Smooth muscle cell (in vitro differentiated cells): ENCODE measurements at regions not wholly inside any gene's neighbourhood (a gene's known extent, or its start where the extent isn't known, plus 50 kb on each side); places are given as distances from the start of the nearest gene placed in this dataset.

Experiments used
- DNase-seq: peaks from one replicate; lab custom pipeline; 2025; ENCODE audit not compliant: unreplicated experiment; lab: John Stamatoyannopoulos, UW
- H2AFZ ChIP-seq: fragments of 200-600 bp; sonication (generic); 2 replicates; pipeline ENCODE4 v1.6.0; 2016; ENCODE audit warnings: antibody characterized with exemption, low read depth, mild to moderate bottlenecking
- H3F3A ChIP-seq: fragments of 200-600 bp; sonication (generic); 2 replicates; pipeline ENCODE4 v1.6.0; 2017; ENCODE audit warnings: antibody characterized with exemption, low read depth
- H3K27ac ChIP-seq: fragments of 200-600 bp; sonication (generic); 2 replicates; pipeline ENCODE4 v1.5.1; 2016; ENCODE audit warnings: low read depth, mild to moderate bottlenecking
- H3K27me3 ChIP-seq: fragments of 200-600 bp; sonication (generic); 2 replicates; pipeline ENCODE4 v1.6.1; 2016; ENCODE audit warnings: low read depth, mild to moderate bottlenecking
- H3K36me3 ChIP-seq: fragments of 200-600 bp; sonication (generic); 2 replicates; pipeline ENCODE4 v1.5.1; 2016; ENCODE audit warnings: low read depth
- H3K4me1 ChIP-seq: fragments of 200-600 bp; sonication (generic); 2 replicates; pipeline ENCODE4 v1.5.1; 2016; ENCODE audit warnings: low read depth
- H3K4me2 ChIP-seq: fragments of 200-600 bp; sonication (generic); 2 replicates; pipeline ENCODE4 v1.6.0; 2016; ENCODE audit warnings: mild to moderate bottlenecking
- H3K4me3 ChIP-seq: fragments of 200-600 bp; sonication (generic); 2 replicates; pipeline ENCODE4 v1.5.1; 2016; ENCODE audit warnings: mild to moderate bottlenecking
- H3K79me2 ChIP-seq: fragments of 200-600 bp; sonication (generic); 2 replicates; pipeline ENCODE4 v1.6.0; 2016; ENCODE audit warnings: low read depth, mild to moderate bottlenecking
- H3K9ac ChIP-seq: fragments of 200-600 bp; sonication (generic); 2 replicates; pipeline ENCODE4 v1.6.0; 2016; ENCODE audit warnings: low read depth
- H3K9me3 ChIP-seq: fragments of 200-600 bp; sonication (generic); replicated peaks from 2 replicates; pipeline ENCODE4 v1.5.1; 2016; ENCODE audit warnings: low read depth
- H4K20me1 ChIP-seq: fragments of 200-600 bp; sonication (generic); 2 replicates; pipeline ENCODE4 v1.6.0; 2016; ENCODE audit warnings: low read depth
- CTCF ChIP-seq: fragments of 200-600 bp; sonication (generic); IDR thresholded peaks from 2 replicates; pipeline ENCODE4 v1.5.1; 2017; ENCODE audit warnings: borderline replicate concordance, mild to moderate bottlenecking, antibody characterized with exemption; ENCODE audit not compliant: insufficient read depth, poor library complexity, severe bottlenecking
- WGBS: methylation state at CpG from one replicate; pipeline ENCODE4 v1.1.7; 2016; ENCODE audit warnings: low lambda C conversion rate; 5-methylcytosine and 5-hydroxymethylcytosine counted together

- H3K36me3 ChIP-seq = no peaks in the 10 kb centered on the region
- no peak overlapping the region for H3K4me2 ChIP-seq
- no peaks in the 10 kb centered on the region for H3K79me2 ChIP-seq
- H3K4me1 ChIP-seq = no peaks in the 10 kb centered on the region
- H3K27me3 ChIP-seq = no peaks in the 10 kb centered on the region
- WGBS = 82% methylated on average over 9 of the region's 9 CpGs
- H3K4me3 ChIP-seq = no peak overlapping the region
- TF ChIP-seq CTCF = no peak
- no peak overlapping the region for H2AFZ ChIP-seq
- no peak for DNase-seq
- no peak overlapping the region for H3K27ac ChIP-seq
- no peaks in the 10 kb centered on the region for H3K9me3 ChIP-seq
- H3F3A ChIP-seq = no peaks in the 10 kb centered on the region
- no peak overlapping the region for H3K9ac ChIP-seq
- H4K20me1 ChIP-seq = no peaks in the 10 kb centered on the region
These were observed 238.6 kb upstream of the PMEPA1 start for GRCh38 chr20:57948180-57948955.

- Histone ChIP-seq H3K27ac (no peak overlapping the region), H3K9me3 (no peaks in the 10 kb centered on the region), H3K4me3 (no peak overlapping the region), H3F3A (no peaks in the 10 kb centered on the region), H3K9ac (no peak overlapping the region), H3K27me3 (no peaks in the 10 kb centered on the region), H3K36me3 (no peaks in the 10 kb centered on the region), H3K4me2 (no peak overlapping the region), H4K20me1 (no peaks in the 10 kb centered on the region), H3K79me2 (no peaks in the 10 kb centered on the region), H3K4me1 (no peaks in the 10 kb centered on the region), H2AFZ (no peak overlapping the region)
- WGBS = 76% methylated on average over 16 of the region's 16 CpGs
- no peak for TF ChIP-seq CTCF
- DNase-seq = no peak
These were observed 237.8 kb upstream of the PMEPA1 start for GRCh38 chr20:57947421-57948179.

GRCh38 chr20:57946559-57947315, 236.9 kb upstream of the PMEPA1 start:
- no peaks in the 10 kb centered on the region for H3K36me3 ChIP-seq
- no peak for DNase-seq
- H3K27me3 ChIP-seq = no peaks in the 10 kb centered on the region
- no peak overlapping the region for H3K4me2 ChIP-seq
- no peak overlapping the region for H3K9ac ChIP-seq
- no peaks in the 10 kb centered on the region for H3K4me1 ChIP-seq
- 95% methylated on average over 8 of the region's 8 CpGs for WGBS
- TF ChIP-seq CTCF = no peak
- H3K9me3 ChIP-seq = no peaks in the 10 kb centered on the region
- no peak overlapping the region for H2AFZ ChIP-seq
- no peaks in the 10 kb centered on the region for H4K20me1 ChIP-seq
- no peaks in the 10 kb centered on the region for H3K79me2 ChIP-seq
- no peak overlapping the region for H3K4me3 ChIP-seq
- H3F3A ChIP-seq = no peaks in the 10 kb centered on the region
- H3K27ac ChIP-seq = no peak overlapping the region
